GM10266 (cell line): ENCODE measurements at regions not wholly inside any gene's neighbourhood (a gene's known extent, or its start where the extent isn't known, plus 50 kb on each side); places are given as distances from the start of the nearest gene placed in this dataset.

Experiments
- DNase-seq: peaks from one replicate; pipeline ENCODE4 v3.0.0; 2012; ENCODE audit errors: extremely low spot score
- TF ChIP-seq, protein P1 (sequence below): IDR thresholded peaks from 2 replicates; pipeline ENCODE4 v1.5.1; 2012; ENCODE audit warnings: mild to moderate bottlenecking, low read depth; ENCODE audit not compliant: control insufficient read depth, insufficient read depth; ENCODE audit errors: missing control alignments

GRCh38 chr22:27383896-27384295 is 417.7 kb downstream of the MN1 start:
- DNase-seq, result no peak
- TF ChIP-seq, protein P1, sequence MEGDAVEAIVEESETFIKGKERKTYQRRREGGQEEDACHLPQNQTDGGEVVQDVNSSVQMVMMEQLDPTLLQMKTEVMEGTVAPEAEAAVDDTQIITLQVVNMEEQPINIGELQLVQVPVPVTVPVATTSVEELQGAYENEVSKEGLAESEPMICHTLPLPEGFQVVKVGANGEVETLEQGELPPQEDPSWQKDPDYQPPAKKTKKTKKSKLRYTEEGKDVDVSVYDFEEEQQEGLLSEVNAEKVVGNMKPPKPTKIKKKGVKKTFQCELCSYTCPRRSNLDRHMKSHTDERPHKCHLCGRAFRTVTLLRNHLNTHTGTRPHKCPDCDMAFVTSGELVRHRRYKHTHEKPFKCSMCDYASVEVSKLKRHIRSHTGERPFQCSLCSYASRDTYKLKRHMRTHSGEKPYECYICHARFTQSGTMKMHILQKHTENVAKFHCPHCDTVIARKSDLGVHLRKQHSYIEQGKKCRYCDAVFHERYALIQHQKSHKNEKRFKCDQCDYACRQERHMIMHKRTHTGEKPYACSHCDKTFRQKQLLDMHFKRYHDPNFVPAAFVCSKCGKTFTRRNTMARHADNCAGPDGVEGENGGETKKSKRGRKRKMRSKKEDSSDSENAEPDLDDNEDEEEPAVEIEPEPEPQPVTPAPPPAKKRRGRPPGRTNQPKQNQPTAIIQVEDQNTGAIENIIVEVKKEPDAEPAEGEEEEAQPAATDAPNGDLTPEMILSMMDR, result no peak

DNA sequence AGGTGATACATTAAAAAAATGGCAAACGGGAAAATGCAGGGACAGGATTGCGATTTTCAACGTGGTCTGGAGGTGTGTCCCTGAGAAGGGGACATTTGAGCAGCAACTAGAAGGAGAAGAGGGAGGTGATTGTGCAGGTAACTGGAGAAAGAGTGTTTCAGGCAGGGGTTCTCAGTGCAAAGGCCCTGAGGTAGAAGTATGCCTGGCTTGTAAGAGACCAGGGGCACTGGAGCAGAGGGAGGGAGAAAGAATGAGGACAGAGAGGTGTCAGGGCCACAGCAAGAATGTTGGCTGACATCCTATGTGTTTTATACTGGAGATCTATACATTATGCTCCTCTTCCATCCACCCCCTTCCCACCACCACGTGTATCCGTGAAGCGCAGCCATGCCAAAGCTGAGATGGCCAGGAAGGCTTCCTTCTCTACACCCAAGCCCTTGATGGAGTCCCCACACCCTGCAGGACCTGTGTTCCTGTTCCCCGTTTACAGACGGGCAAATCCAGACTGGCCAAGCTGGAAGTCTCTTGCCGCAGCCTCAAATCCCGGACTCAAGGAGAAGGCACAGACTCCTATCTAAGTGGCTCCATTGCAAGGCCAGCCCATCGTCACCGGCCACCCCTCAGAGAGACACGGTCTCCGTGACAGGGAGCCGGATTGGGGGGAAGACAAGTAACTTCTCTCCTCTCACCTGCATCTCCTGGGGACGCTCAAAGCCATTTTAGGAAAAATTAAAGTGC is 416.1 kb downstream of the MN1 start:
- TF ChIP-seq, protein P1, result no peak
- no peak for DNase-seq

DNA sequence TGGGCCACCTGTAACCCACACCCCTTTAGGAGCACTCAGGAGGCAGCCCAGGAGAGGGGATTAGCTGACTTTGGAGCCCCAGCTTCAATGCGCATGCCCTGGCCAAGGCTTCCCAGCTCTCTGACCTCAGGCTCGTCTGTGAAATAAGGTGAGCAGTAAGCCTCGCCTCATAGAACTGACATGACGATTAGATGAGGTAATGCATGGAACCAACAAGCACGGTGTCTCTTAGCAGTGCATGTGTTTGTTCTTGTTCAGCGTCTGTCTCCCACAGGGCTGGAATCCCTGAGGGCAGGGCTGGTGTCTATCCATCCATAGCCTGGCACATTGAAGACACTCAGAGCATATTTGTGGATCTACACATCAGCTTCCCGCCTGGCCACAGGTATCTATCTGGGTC is 415.4 kb downstream of the MN1 start:
- DNase-seq, result no peak
- TF ChIP-seq, protein P1, result no peak

- TF ChIP-seq, protein P1, result no peak
- no peak for DNase-seq
These were observed 414.0 kb downstream of the MN1 start for GRCh38 chr22:27387561-27387960.

GRCh38 chr22:27388090-27388600 is 413.4 kb downstream of the MN1 start:
- no peak for DNase-seq
- TF ChIP-seq, protein P1, result no peak

GRCh38 chr22:27389727-27390075 is 411.9 kb downstream of the MN1 start:
- TF ChIP-seq, protein P1, result no peak
- DNase-seq, result no peak

DNA sequence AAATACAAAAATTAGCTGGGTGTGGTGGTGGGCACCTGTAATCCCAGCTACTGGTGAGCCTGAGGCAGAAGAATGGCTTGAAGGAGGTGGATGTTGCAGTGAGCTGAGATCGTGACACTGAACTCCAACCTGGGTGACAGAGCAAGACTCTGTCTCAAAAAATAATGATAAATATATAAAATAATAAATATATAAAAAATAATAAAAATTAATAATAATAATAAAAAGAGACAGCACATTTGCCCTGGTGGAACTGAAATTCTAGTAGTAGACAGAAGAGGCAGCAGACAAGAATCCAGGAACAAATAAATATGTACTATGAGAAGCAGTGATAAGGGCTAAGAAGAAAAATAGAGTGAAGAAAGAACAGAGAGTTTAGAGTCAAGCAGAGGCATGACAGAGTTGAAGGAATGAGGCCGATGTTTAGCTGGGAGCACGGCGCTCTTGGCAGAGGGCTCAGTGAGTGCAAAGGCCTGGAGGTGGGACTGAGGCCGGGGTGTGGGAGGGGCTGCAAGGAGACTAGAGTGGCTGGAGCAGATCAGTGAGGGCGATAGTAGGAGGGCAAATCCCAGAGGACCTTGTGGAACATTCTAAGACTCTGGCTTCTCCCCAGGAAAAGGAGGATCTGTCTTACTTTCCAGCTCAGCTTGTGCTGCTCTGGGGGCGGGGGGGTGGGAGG is 410.3 kb downstream of the MN1 start:
- no peak for DNase-seq
- TF ChIP-seq, protein P1, result no peak
